Upper lobe of left lung (tissue), 6 donors: ENCODE measurements at regions not wholly inside any gene's neighbourhood (a gene's known extent, or its start where the extent isn't known, plus 50 kb on each side); places are given as distances from the start of the nearest gene placed in this dataset.

Experiments
- ATAC-seq, 2 donors: fragments of 200-7000 bp; cut with Tn5 transposase; one replicate each; pipeline ENCODE4 v1.9.1; 2022; ENCODE audit warnings: mild to moderate bottlenecking in 2 of 2, moderate library complexity in 2 of 2; ENCODE audit not compliant: low FRiP score in 2 of 2
- DNase-seq, 2 donors: peaks; one replicate each; pipeline ENCODE4 v3.0.0-alpha.2; 2019 to 2020
- H3K27ac ChIP-seq, 4 donors: fragments of 200-600 bp; sonication (generic); one replicate each; pipeline ENCODE4 v1.5.1; 2016 to 2019
- H3K27me3 ChIP-seq, 4 donors: fragments of 200-600 bp; sonication (generic); one replicate each; pipeline ENCODE4 v1.5.1; 2017 to 2019
- H3K36me3 ChIP-seq, 4 donors: fragments of 200-600 bp; sonication (generic); one replicate each; pipeline ENCODE4 v1.5.1; 2016 to 2019
- H3K4me1 ChIP-seq, 4 donors: fragments of 200-600 bp; sonication (generic); one replicate each; pipeline ENCODE4 v1.5.1; 2018 to 2019
- H3K4me3 ChIP-seq, 4 donors: fragments of 200-600 bp; sonication (generic); one replicate each; pipeline ENCODE4 v1.5.1; 2017 to 2019; ENCODE audit warnings: mild to moderate bottlenecking in 2 of 4, moderate library complexity in 1 of 4
- H3K9me3 ChIP-seq, 4 donors: fragments of 200-600 bp; sonication (generic); one replicate each; pipeline ENCODE4 v1.5.1; 2018 to 2019
- CTCF ChIP-seq, 6 experiments: fragments of 450-650 bp in 4 of 6; fragments of 200-600 bp in 2 of 6; sonication (generic) in 2 of 6; IDR thresholded peaks; one replicate each; pipeline ENCODE4 v1.5.1; 2016 to 2019; ENCODE audit warnings: antibody characterized with exemption in 6 of 6
- EP300 ChIP-seq, 4 donors: sonication (generic); formaldehyde crosslinking; IDR thresholded peaks; one replicate each; pipeline ENCODE4 v1.5.1; 2017; ENCODE audit warnings: antibody characterized with exemption in 4 of 4, control low read depth in 2 of 4
- POLR2A ChIP-seq, 4 donors: fragments of 450-650 bp; IDR thresholded peaks; one replicate each; pipeline ENCODE4 v1.5.1; 2016 to 2017; ENCODE audit warnings: antibody characterized with exemption in 4 of 4, mild to moderate bottlenecking in 2 of 4
- POLR2AphosphoS5 ChIP-seq, 2 donors: sonication (generic); formaldehyde crosslinking; IDR thresholded peaks; one replicate each; pipeline ENCODE4 v1.5.1; 2017; ENCODE audit warnings: antibody characterized with exemption in 2 of 2
- WGBS, 2 donors: methylation state at CpG; one replicate each; pipeline ENCODE4 v1.1.5; 2017 to 2018; 5-methylcytosine and 5-hydroxymethylcytosine counted together
- donor health status: DM: no; HTN: no; CAD: no; lungs with moderate emphysema.
- donor health status: DM: no; HTN: yes; CAD: no; lungs with severe emphysema.

- ATAC-seq (no peak), DNase-seq (no peak)
- H3K4me1 ChIP-seq: no peaks in the 10 kb centered on the region
- no peaks in the 10 kb centered on the region for H3K27me3 ChIP-seq
- 72 to 76% methylated on average over 9 of the region's 9 CpGs for WGBS, 2 donors
- TF ChIP-seq POLR2AphosphoS5 (IDR thresholded peaks at IDR 0.05): no peak
- no peak for TF ChIP-seq EP300 (IDR thresholded peaks at IDR 0.05)
- no peak for TF ChIP-seq POLR2A (IDR thresholded peaks at IDR 0.05)
- TF ChIP-seq CTCF (IDR thresholded peaks at IDR 0.05): no peak
- no peak overlapping the region for H3K27ac ChIP-seq
- H3K4me3 ChIP-seq: no peak overlapping the region
- no peaks in the 10 kb centered on the region for H3K9me3 ChIP-seq
- H3K36me3 ChIP-seq: no peaks in the 10 kb centered on the region
These were observed 58.4 kb upstream of the KAZN start for GRCh38 chr1:14539953-14540563.

- DNase-seq: no peak
- no peaks in the 10 kb centered on the region for H3K36me3 ChIP-seq
- WGBS, 2 donors: 63 to 66% methylated on average over 5 of the region's 5 CpGs
- TF ChIP-seq EP300 (IDR thresholded peaks at IDR 0.05): no peak
- TF ChIP-seq CTCF (IDR thresholded peaks at IDR 0.05): no peak
- TF ChIP-seq POLR2A (IDR thresholded peaks at IDR 0.05): no peak
- no peak for TF ChIP-seq POLR2AphosphoS5 (IDR thresholded peaks at IDR 0.05)
- ATAC-seq: no peak
- no peaks in the 10 kb centered on the region for H3K27me3 ChIP-seq
- H3K4me1 ChIP-seq: no peaks in the 10 kb centered on the region
- no peaks in the 10 kb centered on the region for H3K9me3 ChIP-seq
- H3K4me3 ChIP-seq: no peak overlapping the region
- H3K27ac ChIP-seq: no peak overlapping the region
These were observed 57.1 kb upstream of the KAZN start for GRCh38 chr1:14541348-14541747.

GRCh38 chr1:14543191-14543840, 55.2 kb upstream of the KAZN start:
- 62 to 76% methylated on average over 7 of the region's 7 CpGs for WGBS, 2 donors
- no peaks in the 10 kb centered on the region for H3K4me1 ChIP-seq
- no peak overlapping the region for H3K27ac ChIP-seq
- ATAC-seq (peak in 1 of 2 donors; percentile 47), DNase-seq (no peak)
- no peaks in the 10 kb centered on the region for H3K36me3 ChIP-seq
- H3K4me3 ChIP-seq: no peak overlapping the region
- no peaks in the 10 kb centered on the region for H3K27me3 ChIP-seq
- no peak for TF ChIP-seq CTCF (IDR thresholded peaks at IDR 0.05)
- no peak for TF ChIP-seq POLR2AphosphoS5 (IDR thresholded peaks at IDR 0.05)
- TF ChIP-seq POLR2A (IDR thresholded peaks at IDR 0.05): no peak
- TF ChIP-seq EP300 (IDR thresholded peaks at IDR 0.05): no peak
- no peaks in the 10 kb centered on the region for H3K9me3 ChIP-seq

GRCh38 chr1:14544319-14544718, 54.2 kb upstream of the KAZN start:
- H3K27ac ChIP-seq: no peak overlapping the region

GRCh38 chr1:14545422-14546025, 53.0 kb upstream of the KAZN start:
- no peak for TF ChIP-seq EP300 (IDR thresholded peaks at IDR 0.05)
- no peak for TF ChIP-seq POLR2AphosphoS5 (IDR thresholded peaks at IDR 0.05)
- TF ChIP-seq CTCF (IDR thresholded peaks at IDR 0.05): no peak
- TF ChIP-seq POLR2A (IDR thresholded peaks at IDR 0.05): no peak
- ATAC-seq: no peak
- no peaks in the 10 kb centered on the region for H3K4me1 ChIP-seq
- no peaks in the 10 kb centered on the region for H3K9me3 ChIP-seq
- WGBS, 2 donors: 88 to 90% methylated on average over 4 of the region's 4 CpGs
- DNase-seq: no peak
- no peaks in the 10 kb centered on the region for H3K27me3 ChIP-seq
- H3K36me3 ChIP-seq: no peaks in the 10 kb centered on the region
- H3K4me3 ChIP-seq: no peak overlapping the region
- H3K27ac ChIP-seq: no peak overlapping the region

More at GRCh38 chr1:14544319-14544718, 54.2 kb upstream of the KAZN start:
- H3K4me3 ChIP-seq: no peak overlapping the region
- TF ChIP-seq EP300 (IDR thresholded peaks at IDR 0.05): no peak
- TF ChIP-seq POLR2A (IDR thresholded peaks at IDR 0.05): no peak
- no peak for TF ChIP-seq POLR2AphosphoS5 (IDR thresholded peaks at IDR 0.05)
- 78 to 87% methylated on average over 2 of the region's 2 CpGs for WGBS, 2 donors
- no peaks in the 10 kb centered on the region for H3K9me3 ChIP-seq
- no peaks in the 10 kb centered on the region for H3K36me3 ChIP-seq
- no peak for DNase-seq
- ATAC-seq: no peak
- no peaks in the 10 kb centered on the region for H3K4me1 ChIP-seq
- H3K27me3 ChIP-seq: no peaks in the 10 kb centered on the region
